Body of pancreas (tissue), 4 donors: ENCODE measurements at regions not wholly inside any gene's neighbourhood (a gene's known extent, or its start where the extent isn't known, plus 50 kb on each side); places are given as distances from the start of the nearest gene placed in this dataset.

Experiments
- CTCF ChIP-seq, 7 experiments: fragments of 450-650 bp in 4 of 7; fragments of 200-600 bp in 3 of 7; sonication (generic) in 3 of 7; IDR thresholded peaks; one replicate each; pipeline ENCODE4 v1.5.1; 2016 to 2019; ENCODE audit warnings: antibody characterized with exemption in 7 of 7
- POLR2A ChIP-seq, 3 donors: fragments of 450-650 bp; IDR thresholded peaks; one replicate each; pipeline ENCODE4 v1.6.1; 2016; ENCODE audit warnings: antibody characterized with exemption in 3 of 3, mild to moderate bottlenecking in 2 of 3

GRCh38 chr3:127406309-127407025, 118.6 kb upstream of the PRR20G start:
- no peak for TF ChIP-seq CTCF (IDR thresholded peaks at IDR 0.05)
- no peak for TF ChIP-seq POLR2A (IDR thresholded peaks at IDR 0.05)
